HCT116 (cell line): ENCODE measurements at regions not wholly inside any gene's neighbourhood (a gene's known extent, or its start where the extent isn't known, plus 50 kb on each side); places are given as distances from the start of the nearest gene placed in this dataset.

Experiments used
- ATAC-seq: fragments of 200-7000 bp; cut with Tn5 transposase; 2 replicates; pipeline ENCODE4 v1.9.1; 2020; ENCODE audit warnings: mild to moderate bottlenecking, moderate library complexity
- BruUV-seq: library from RNA; stranded (reverse); fragments of 400-500 nt; replicated peaks from 2 replicates; lab custom pipeline; 2021; lab: Mats Ljungman, UMichigan
- CTCF ChIA-PET: fragments of 300-600 bp; sonication (Branson Sonifier 250); formaldehyde crosslinking; loops from one replicate; lab custom pipeline; 2021; ENCODE audit warnings: antibody characterized with exemption; lab: Charles Lee
- POLR2A ChIA-PET: fragments of 300-600, 350-600 bp; sonication (Branson Sonifier 250); formaldehyde crosslinking; loops from one replicate; lab custom pipeline; 2021; ENCODE audit warnings: antibody characterized with exemption; lab: Charles Lee
- RAD21 ChIA-PET, 2 experiments: fragments of 300-600 bp; sonication (Branson Sonifier 250); formaldehyde crosslinking; loops; one replicate each; lab custom pipeline; 2023; ENCODE audit warnings: low total read pairs in 2 of 2; ENCODE audit not compliant: uncharacterized antibody in 2 of 2, unreplicated experiment in 2 of 2, low non-redundant PET in 1 of 2; lab: Charles Lee
- DNase-seq: peaks from one replicate; pipeline ENCODE4 v3.0.0-alpha.2; 2010; ENCODE audit warnings: low read depth, low spot score
- H2AFZ ChIP-seq: fragments of 200-600 bp; shearing (Covaris generic), sonication (generic); 2 replicates; pipeline ENCODE4 v1.6.1; 2017; ENCODE audit warnings: low read depth, mixed run types, mixed read lengths, antibody characterized with exemption, low read length; ENCODE audit not compliant: poor library complexity, severe bottlenecking
- H3K27ac ChIP-seq: 2 replicates; pipeline ENCODE4 v1.5.1; 2012; ENCODE audit warnings: low read depth, low read length
- H3K27me3 ChIP-seq: fragments of 200-600 bp; sonication (generic); 2 replicates; pipeline ENCODE4 v1.6.1; 2016; ENCODE audit warnings: mixed run types, low read length, mixed read lengths; ENCODE audit not compliant: insufficient read depth
- H3K36me3 ChIP-seq, 2 experiments: fragments of 200-500 bp in 1 of 2; fragments of 200-600 bp in 1 of 2; sonication (Bioruptor generic) in 1 of 2; sonication (generic) in 1 of 2; 2 replicates each; pipeline versions ENCODE4 v1.5.1 to v1.6.1; 2014 to 2016; ENCODE audit warnings: low read length in 2 of 2, inconsistent platforms in 1 of 2, mixed read lengths in 1 of 2, mixed run types in 1 of 2; ENCODE audit not compliant: insufficient read depth in 2 of 2, control insufficient read depth in 1 of 2
- H3K4me1 ChIP-seq, 2 experiments: fragments of 200-600 bp in 1 of 2; sonication (generic) in 1 of 2; 2 replicates each; pipeline versions ENCODE4 v1.5.1 to v1.6.1; 2012 to 2017; ENCODE audit warnings: low read length in 2 of 2, inconsistent platforms in 1 of 2, mild to moderate bottlenecking in 1 of 2, mixed read lengths in 1 of 2, mixed run types in 1 of 2, moderate library complexity in 1 of 2; ENCODE audit not compliant: insufficient read depth in 2 of 2, control insufficient read depth in 1 of 2
- H3K4me2 ChIP-seq: fragments of 200-600 bp; sonication (generic); 2 replicates; pipeline ENCODE4 v1.6.1; 2017; ENCODE audit warnings: mixed run types, low read length, mixed read lengths
- H3K4me3 ChIP-seq, 2 experiments: fragments of 200-600 bp in 1 of 2; sonication (generic) in 1 of 2; replicated peaks in 1 of 2; 2 replicates each; pipeline ENCODE4 v1.5.1; 2011 to 2016; ENCODE audit warnings: low read length in 2 of 2, control low read depth in 1 of 2, low read depth in 1 of 2, mild to moderate bottlenecking in 1 of 2, mixed read lengths in 1 of 2, mixed run types in 1 of 2
- H3K79me2 ChIP-seq: fragments of 200-600 bp; sonication (generic); 2 replicates; pipeline ENCODE4 v1.6.1; 2017; ENCODE audit warnings: mild to moderate bottlenecking, mixed run types, low read length, moderate library complexity, mixed read lengths; ENCODE audit not compliant: insufficient read depth
- H3K9ac ChIP-seq: fragments of 200-600 bp; sonication (generic); 2 replicates; pipeline ENCODE4 v1.6.1; 2016; ENCODE audit warnings: low read length, mixed read lengths
- H3K9me2 ChIP-seq: fragments of 200-600 bp; sonication (generic), shearing (Covaris generic); 2 replicates; pipeline ENCODE4 v1.6.1; 2017; ENCODE audit warnings: mixed run types, mild to moderate bottlenecking, moderate library complexity; ENCODE audit not compliant: insufficient read depth
- H3K9me3 ChIP-seq, 2 experiments: fragments of 200-500 bp in 1 of 2; fragments of 200-600 bp in 1 of 2; sonication (Bioruptor generic) in 1 of 2; sonication (generic) in 1 of 2; 2 replicates each; pipeline ENCODE4 v1.6.1; 2014 to 2017; ENCODE audit warnings: low read length in 2 of 2, mixed read lengths in 2 of 2, inconsistent platforms in 1 of 2, low read depth in 1 of 2, mild to moderate bottlenecking in 1 of 2, mixed run types in 1 of 2, moderate library complexity in 1 of 2; ENCODE audit not compliant: control insufficient read depth in 1 of 2, insufficient read depth in 1 of 2
- H4K20me1 ChIP-seq: fragments of 200-600 bp; sonication (generic), shearing (Covaris generic); 2 replicates; pipeline ENCODE4 v1.6.1; 2017; ENCODE audit warnings: mixed run types, mild to moderate bottlenecking, moderate library complexity; ENCODE audit not compliant: insufficient read depth
- ATF3 ChIP-seq: IDR thresholded peaks from 2 replicates; pipeline ENCODE4 v1.6.1; 2012
- CEBPB ChIP-seq: IDR thresholded peaks from 2 replicates; pipeline ENCODE4 v1.6.1; 2012; ENCODE audit warnings: low read depth
- CTCF ChIP-seq, 3 experiments: fragments of 200-600 bp in 1 of 3; sonication (generic) in 1 of 3; IDR thresholded peaks in 2 of 3; conservative IDR thresholded peaks in 1 of 3; 2 replicates each; pipeline ENCODE4 v1.5.1; 2012 to 2017; ENCODE audit warnings: low read depth in 2 of 3, low read length in 2 of 3, antibody characterized with exemption in 1 of 3, borderline replicate concordance in 1 of 3, control low read depth in 1 of 3, mild to moderate bottlenecking in 1 of 3, mixed read lengths in 1 of 3, mixed run types in 1 of 3, moderate library complexity in 1 of 3; ENCODE audit not compliant: insufficient read depth in 1 of 3
- EZH2 ChIP-seq: fragments of 200-600 bp; sonication (generic); IDR thresholded peaks from 2 replicates; pipeline ENCODE4 v1.6.1; 2017; ENCODE audit warnings: antibody characterized with exemption, mixed run types
- EZH2phosphoT487 ChIP-seq: fragments of 200-600 bp; IDR thresholded peaks from 2 replicates; pipeline ENCODE4 v1.6.1; 2018; ENCODE audit warnings: antibody characterized with exemption, borderline replicate concordance
- FOSL1 ChIP-seq: IDR thresholded peaks from 2 replicates; pipeline ENCODE4 v1.6.1; 2012; ENCODE audit warnings: low read depth
- JUND ChIP-seq: IDR thresholded peaks from 2 replicates; pipeline ENCODE4 v1.6.1; 2012
- MAX ChIP-seq: IDR thresholded peaks from 2 replicates; pipeline ENCODE4 v1.6.1; 2012
- RAD21 ChIP-seq: IDR thresholded peaks from 2 replicates; pipeline ENCODE4 v1.6.1; 2012; ENCODE audit warnings: low read depth, mild to moderate bottlenecking
- YY1 ChIP-seq: IDR thresholded peaks from 2 replicates; pipeline ENCODE4 v1.6.1; 2011; ENCODE audit warnings: low read length, low read depth, moderate library complexity, mild to moderate bottlenecking; ENCODE audit not compliant: insufficient replicate concordance; ENCODE audit errors: extremely low read depth
- ZNF274 ChIP-seq: fragments of 200-500 bp; sonication (Bioruptor generic); IDR thresholded peaks from 2 replicates; pipeline ENCODE4 v1.6.1; 2014; ENCODE audit warnings: mild to moderate bottlenecking, low read depth, low read length, inconsistent platforms
- intact Hi-C: fragments of 100-400 bp; cut with micrococcal nuclease; formaldehyde crosslinking; loops from 2 replicates; pipeline ENCODE4 v1.10.0; 2022

GRCh38 chr12:85562765-85563164, 273.4 kb downstream of the RASSF9 start:
- no peaks in the 10 kb centered on the region for H3K27me3 ChIP-seq
- ATAC-seq (no peak), DNase-seq (no peak)
- H3K4me2 ChIP-seq: no peak overlapping the region
- no peak overlapping the region for H3K9ac ChIP-seq
- H3K4me3 ChIP-seq: no peak overlapping the region
- POLR2A ChIA-PET: no interaction called here
- TF ChIP-seq EZH2phosphoT487: no peak
- no peak for TF ChIP-seq EZH2
- TF ChIP-seq CTCF (IDR thresholded peaks at IDR 0.05 in 2 of 3, conservative IDR thresholded peaks at IDR 0.05 in 1 of 3; ENCODE audit: borderline replicate concordance in 1 of 3, insufficient read depth in 1 of 3, low read depth in 2 of 3, low read length in 2 of 3): no peak
- no peak for TF ChIP-seq YY1
- no peak for TF ChIP-seq JUND
- TF ChIP-seq MAX: no peak
- TF ChIP-seq ATF3: no peak
- TF ChIP-seq, all 23 proteins: peak for 0
- H3K27ac ChIP-seq: no peak overlapping the region
- CTCF ChIA-PET: interaction anchor here (1.1 to 1.4 kb wide), 2 partner anchors 12 to 13 kb away, joined by 4 to 5 read pairs; no protein-coding TSS in a partner anchor
- H2AFZ ChIP-seq: no peak overlapping the region
- no TSS peak for BruUV-seq
- H3K79me2 ChIP-seq: no peaks in the 10 kb centered on the region
- H3K9me2 ChIP-seq: no peaks in the 10 kb centered on the region
- H3K36me3 ChIP-seq: no peaks in the 10 kb centered on the region
- H3K4me1 ChIP-seq: no peaks in the 10 kb centered on the region
- RAD21 ChIA-PET: no interaction called here
- intact Hi-C loops: no loop called here
- no peaks in the 10 kb centered on the region for H4K20me1 ChIP-seq
- H3K9me3 ChIP-seq: no peaks in the 10 kb centered on the region

GRCh38 chr12:85564786-85565185, 271.4 kb downstream of the RASSF9 start:
- RAD21 ChIA-PET: no interaction called here

More at GRCh38 chr12:85564786-85565185, 271.4 kb downstream of the RASSF9 start:
- no peaks in the 10 kb centered on the region for H3K79me2 ChIP-seq
- no peak overlapping the region for H2AFZ ChIP-seq
- H3K4me2 ChIP-seq: no peak overlapping the region
- no peaks in the 10 kb centered on the region for H3K9me3 ChIP-seq
- H3K9ac ChIP-seq: no peak overlapping the region
- H3K36me3 ChIP-seq: no peaks in the 10 kb centered on the region
- no peaks in the 10 kb centered on the region for H3K9me2 ChIP-seq
- DNase-seq (no peak), ATAC-seq (no peak)
- intact Hi-C loops: no loop called here
- BruUV-seq: no TSS peak
- H4K20me1 ChIP-seq: no peaks in the 10 kb centered on the region
- no peak overlapping the region for H3K27ac ChIP-seq
- POLR2A ChIA-PET: no interaction called here
- no peak overlapping the region for H3K4me3 ChIP-seq
- no peaks in the 10 kb centered on the region for H3K4me1 ChIP-seq
- H3K27me3 ChIP-seq: no peaks in the 10 kb centered on the region
- CTCF ChIA-PET: interaction anchor here (1.2 kb wide), 1 partner anchor 303 kb away, joined by 3 read pairs; no protein-coding TSS in a partner anchor
- no peak for TF ChIP-seq RAD21
- no peak for TF ChIP-seq CEBPB
- TF ChIP-seq FOSL1: no peak
- TF ChIP-seq ZNF274: no peak
- no peak for TF ChIP-seq ATF3
